ENCODE measurements at regions not wholly inside any gene's neighbourhood (a gene's known extent, or its start where the extent isn't known, plus 50 kb on each side); places are given as distances from the start of the nearest gene placed in this dataset.

- in situ Hi-C loops (cut with MboI) = no loop called here
- ATAC-seq (no peak), FAIRE-seq (no peak), DNase-seq (ENCODE audit: extremely low read depth in 1 of 4, low spot score in 3 of 4) (no peak)
- no peak overlapping the region for H3K9ac ChIP-seq (ENCODE audit: insufficient read depth in 1 of 2, low read depth in 2 of 2, low read length in 2 of 2)
- ChIA-PET CTCF (ENCODE audit: low intra/inter-chr PET ratio) (no interaction called here), POLR2A (no interaction called here)
- intact Hi-C loops (cut with micrococcal nuclease) = no loop called here
- H3K79me2 ChIP-seq (ENCODE audit: control insufficient read depth, insufficient read depth, low read length) = peaks cover 44% of the 10 kb centered on the region
- peaks cover 4% of the 10 kb centered on the region; the same call in 1 of the 3 replicates for H3K36me3 ChIP-seq (ENCODE audit: control insufficient read depth, insufficient read depth, low read length)
- no peaks in the 10 kb centered on the region for H4K20me1 ChIP-seq (replicated peaks; ENCODE audit: control insufficient read depth, insufficient read depth, low read length)
- WGBS (ENCODE audit: insufficient coverage, low coverage, missing lambda C conversion rate) = 81% methylated on average over 7 of the region's 8 CpGs
- peak overlapping the region; percentile 63; the same call in 2 of the 3 replicates for H3K27ac ChIP-seq (ENCODE audit: extremely low read depth, low read depth, low read length)
- no peak overlapping the region for H3K4me3 ChIP-seq
- H3K4me2 ChIP-seq (ENCODE audit: insufficient read depth, low read length) = no peak overlapping the region
- BruUV-seq (replicated peaks) = no TSS peak
- H3K27me3 ChIP-seq (ENCODE audit: control insufficient read depth in 2 of 2, insufficient read depth in 2 of 2, low read length in 2 of 2) = no peaks in the 10 kb centered on the region
- H3K9me1 ChIP-seq (ENCODE audit: control insufficient read depth, insufficient read depth, low read length) = no peaks in the 10 kb centered on the region
- peaks cover 0 to 14% of the 10 kb centered on the region in 2 experiments; a peak in 2 of 5 replicates for H3K4me1 ChIP-seq (replicated peaks in 1 of 2; ENCODE audit: control insufficient read depth in 2 of 2, insufficient read depth in 2 of 2, low read length in 2 of 2)
- H2AFZ ChIP-seq (ENCODE audit: low read depth, low read length) = no peak overlapping the region
- H3K9me3 ChIP-seq (replicated peaks; ENCODE audit: control insufficient read depth, insufficient read depth, low read depth, low read length) = peaks cover 12% of the 10 kb centered on the region
- peak in 1 of 2 experiments; percentile 78; a peak in 2 of 4 replicates for TF ChIP-seq TRIM24 (IDR thresholded peaks at IDR 0.05)
- TF ChIP-seq GABPB1 (CRISPR knock-in tag; IDR thresholded peaks at IDR 0.05) = no peak
- TF ChIP-seq HNRNPK (IDR thresholded peaks at IDR 0.05; ENCODE audit: low read depth, low read length, poor library complexity, severe bottlenecking) = peak; percentile 0
- TF ChIP-seq USF2 (CRISPR knock-in tag; IDR thresholded peaks at IDR 0.05) = no peak
- no peak for TF ChIP-seq MAZ (CRISPR knock-in tag; conservative IDR thresholded peaks at IDR 0.05 in 1 of 2, IDR thresholded peaks at IDR 0.05 in 1 of 2)
- TF ChIP-seq KLF6 (CRISPR knock-in tag; IDR thresholded peaks at IDR 0.05; ENCODE audit: borderline replicate concordance) = no peak
- no peak for TF ChIP-seq ZNF507 (tag; conservative IDR thresholded peaks at IDR 0.05)
- TF ChIP-seq RAD21 (CRISPR knock-in tag; conservative IDR thresholded peaks at IDR 0.05 in 1 of 2, IDR thresholded peaks at IDR 0.05 in 1 of 2) = no peak
- TF ChIP-seq TEAD1 (CRISPR knock-in tag; IDR thresholded peaks at IDR 0.05) = 0 out of 4 replicates have a peak, but pooled peaks of 1 of the 2 experiments have one; percentile 35
- no peak for TF ChIP-seq YBX1 (IDR thresholded peaks at IDR 0.05)
- TF ChIP-seq, protein P1, sequence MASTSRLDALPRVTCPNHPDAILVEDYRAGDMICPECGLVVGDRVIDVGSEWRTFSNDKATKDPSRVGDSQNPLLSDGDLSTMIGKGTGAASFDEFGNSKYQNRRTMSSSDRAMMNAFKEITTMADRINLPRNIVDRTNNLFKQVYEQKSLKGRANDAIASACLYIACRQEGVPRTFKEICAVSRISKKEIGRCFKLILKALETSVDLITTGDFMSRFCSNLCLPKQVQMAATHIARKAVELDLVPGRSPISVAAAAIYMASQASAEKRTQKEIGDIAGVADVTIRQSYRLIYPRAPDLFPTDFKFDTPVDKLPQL (IDR thresholded peaks at IDR 0.05; ENCODE audit: extremely low read depth, insufficient read length) = no peak
- TF ChIP-seq, protein P2, sequence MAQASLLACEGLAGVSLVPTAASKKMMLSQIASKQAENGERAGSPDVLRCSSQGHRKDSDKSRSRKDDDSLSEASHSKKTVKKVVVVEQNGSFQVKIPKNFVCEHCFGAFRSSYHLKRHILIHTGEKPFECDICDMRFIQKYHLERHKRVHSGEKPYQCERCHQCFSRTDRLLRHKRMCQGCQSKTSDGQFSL (CRISPR knock-in tag; IDR thresholded peaks at IDR 0.05) = peak; percentile 83
- TF ChIP-seq, protein P2 (tag; IDR thresholded peaks at IDR 0.05) = no peak
- TF ChIP-seq ZSCAN29 (IDR thresholded peaks at IDR 0.05) = no peak
- TF ChIP-seq SMARCB1 (IDR thresholded peaks at IDR 0.05; ENCODE audit: insufficient read length, low read depth) = no peak
- no peak for TF ChIP-seq DEAF1 (CRISPR knock-in tag; IDR thresholded peaks at IDR 0.05)
- TF ChIP-seq MLX (CRISPR knock-in tag; conservative IDR thresholded peaks at IDR 0.05) = no peak
- no peak for TF ChIP-seq ZNF224 (CRISPR knock-in tag; IDR thresholded peaks at IDR 0.05)
- no peak for TF ChIP-seq ZNF3 (CRISPR knock-in tag; IDR thresholded peaks at IDR 0.05)
Measured at GRCh38 chr17:77356690-77357201, 216.0 kb downstream of the SEC14L1 start.
